Breast epithelium (tissue), 4 donors: ENCODE measurements at regions not wholly inside any gene's neighbourhood (a gene's known extent, or its start where the extent isn't known, plus 50 kb on each side); places are given as distances from the start of the nearest gene placed in this dataset.

Experiments
- DNase-seq, 2 donors: peaks; one replicate each; pipeline ENCODE4 v3.0.0-alpha.2; 2019; ENCODE audit warnings: low spot score in 2 of 2
- H3K27ac ChIP-seq, 2 donors: fragments of 200-600 bp; sonication (generic) in 1 of 2; one replicate each; pipeline ENCODE4 v1.5.1; 2016 to 2019; ENCODE audit warnings: mild to moderate bottlenecking in 1 of 2
- H3K27me3 ChIP-seq, 2 donors: fragments of 200-600 bp; sonication (generic) in 1 of 2; one replicate each; pipeline versions ENCODE4 v1.5.1 to v1.6.0; 2017 to 2019; ENCODE audit warnings: control low read depth in 1 of 2, mild to moderate bottlenecking in 1 of 2
- H3K36me3 ChIP-seq: fragments of 200-600 bp; one replicate; pipeline ENCODE4 v1.5.1; 2019
- H3K4me1 ChIP-seq, 2 donors: fragments of 200-600 bp; sonication (generic); one replicate each; pipeline ENCODE4 v1.5.1; 2016 to 2019; ENCODE audit warnings: control low read depth in 1 of 2
- H3K4me3 ChIP-seq, 3 donors: fragments of 200-600 bp; sonication (generic); 1 replicate in 2 of 3; 2 replicates in 1 of 3; pipeline ENCODE4 v1.5.1; 2016 to 2019; ENCODE audit warnings: mild to moderate bottlenecking in 3 of 3, moderate library complexity in 2 of 3
- H3K9me3 ChIP-seq, 2 donors: fragments of 200-600 bp; sonication (generic) in 1 of 2; one replicate each; pipeline ENCODE4 v1.5.1; 2016 to 2019; ENCODE audit warnings: control low read depth in 1 of 2
- POLR2A ChIP-seq: fragments of 450-650 bp; IDR thresholded peaks from one replicate; pipeline ENCODE4 v1.6.1; 2016; ENCODE audit warnings: antibody characterized with exemption, mild to moderate bottlenecking, moderate library complexity
- POLR2AphosphoS5 ChIP-seq, 3 donors: sonication (generic); formaldehyde crosslinking; IDR thresholded peaks; one replicate each; pipeline ENCODE4 v1.6.1; 2017; ENCODE audit warnings: antibody characterized with exemption in 3 of 3
- intact Hi-C: fragments of 100-400 bp; cut with DNase I; formaldehyde crosslinking; loops from one replicate; pipeline ENCODE4 v1.15.1; 2023; ENCODE audit warnings: low total_unique reads
- TF ChIP-seq, protein P1 (sequence below), 3 donors: fragments of 450-650 bp; IDR thresholded peaks; one replicate each; pipeline ENCODE4 v1.5.1; 2016 to 2017; ENCODE audit warnings: antibody characterized with exemption in 3 of 3, mild to moderate bottlenecking in 3 of 3, moderate library complexity in 3 of 3

GRCh38 chr10:55320187-55320700 lies 519.2 kb upstream of the PCDH15 start:
- TF ChIP-seq, protein P1, sequence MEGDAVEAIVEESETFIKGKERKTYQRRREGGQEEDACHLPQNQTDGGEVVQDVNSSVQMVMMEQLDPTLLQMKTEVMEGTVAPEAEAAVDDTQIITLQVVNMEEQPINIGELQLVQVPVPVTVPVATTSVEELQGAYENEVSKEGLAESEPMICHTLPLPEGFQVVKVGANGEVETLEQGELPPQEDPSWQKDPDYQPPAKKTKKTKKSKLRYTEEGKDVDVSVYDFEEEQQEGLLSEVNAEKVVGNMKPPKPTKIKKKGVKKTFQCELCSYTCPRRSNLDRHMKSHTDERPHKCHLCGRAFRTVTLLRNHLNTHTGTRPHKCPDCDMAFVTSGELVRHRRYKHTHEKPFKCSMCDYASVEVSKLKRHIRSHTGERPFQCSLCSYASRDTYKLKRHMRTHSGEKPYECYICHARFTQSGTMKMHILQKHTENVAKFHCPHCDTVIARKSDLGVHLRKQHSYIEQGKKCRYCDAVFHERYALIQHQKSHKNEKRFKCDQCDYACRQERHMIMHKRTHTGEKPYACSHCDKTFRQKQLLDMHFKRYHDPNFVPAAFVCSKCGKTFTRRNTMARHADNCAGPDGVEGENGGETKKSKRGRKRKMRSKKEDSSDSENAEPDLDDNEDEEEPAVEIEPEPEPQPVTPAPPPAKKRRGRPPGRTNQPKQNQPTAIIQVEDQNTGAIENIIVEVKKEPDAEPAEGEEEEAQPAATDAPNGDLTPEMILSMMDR (IDR thresholded peaks at IDR 0.05), result no peak
- TF ChIP-seq POLR2AphosphoS5 (IDR thresholded peaks at IDR 0.05), result no peak
- no peak for TF ChIP-seq POLR2A
- Histone ChIP-seq H3K9me3 (no peaks in the 10 kb centered on the region), H3K4me3 (no peak overlapping the region), H3K36me3 (no peaks in the 10 kb centered on the region), H3K27ac (no peak overlapping the region), H3K27me3 (no peaks in the 10 kb centered on the region), H3K4me1 (no peaks in the 10 kb centered on the region)
- intact Hi-C loops, result no loop called here
- no peak for DNase-seq

DNA sequence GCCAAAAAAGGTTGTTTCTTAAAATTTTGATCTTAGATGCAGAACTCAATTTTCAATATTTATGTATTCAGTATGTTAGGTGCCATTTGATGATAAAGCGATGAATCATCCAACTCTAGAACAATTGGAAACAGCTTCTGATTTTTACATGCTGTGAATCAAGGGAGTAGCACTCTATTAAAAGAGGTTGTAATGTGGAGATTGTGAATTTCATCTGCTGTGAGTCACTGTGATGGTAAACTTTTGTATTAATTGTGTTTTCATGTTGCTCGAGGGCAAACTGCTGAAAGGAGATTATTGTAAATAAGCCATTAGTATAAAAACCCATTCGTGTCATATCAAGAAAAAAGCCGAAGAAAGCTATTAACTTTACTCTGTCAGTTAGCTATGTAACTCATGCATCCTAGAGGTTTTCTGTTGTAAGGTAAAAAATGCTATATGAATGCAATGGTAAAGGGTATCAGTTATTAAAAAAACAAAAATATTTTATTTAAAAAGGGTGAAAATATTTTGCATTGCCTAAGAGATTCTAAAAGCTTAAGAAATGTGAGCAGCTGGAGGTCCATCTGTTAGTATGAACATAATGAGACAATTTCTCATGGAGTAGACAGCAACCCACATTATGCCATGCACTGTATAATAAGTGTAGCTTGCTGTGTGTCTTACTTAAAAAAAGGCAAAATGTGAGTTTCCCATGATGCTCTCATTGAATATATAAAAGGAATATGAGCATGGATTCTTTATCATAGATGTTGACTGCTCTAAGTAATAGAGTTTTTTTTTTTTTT lies 511.0 kb upstream of the PCDH15 start:
- H3K4me1 ChIP-seq, result no peaks in the 10 kb centered on the region
- H3K9me3 ChIP-seq, result no peaks in the 10 kb centered on the region
- H3K27ac ChIP-seq, result no peak overlapping the region
- DNase-seq, result no peak
- TF ChIP-seq, protein P1 (IDR thresholded peaks at IDR 0.05), result no peak
- no peak for TF ChIP-seq POLR2A
- no peak for TF ChIP-seq POLR2AphosphoS5 (IDR thresholded peaks at IDR 0.05)
- no peaks in the 10 kb centered on the region for H3K36me3 ChIP-seq
- no peak overlapping the region for H3K4me3 ChIP-seq
- intact Hi-C loops, result no loop called here
- H3K27me3 ChIP-seq, result no peaks in the 10 kb centered on the region

- Histone ChIP-seq H3K9me3 (no peaks in the 10 kb centered on the region), H3K36me3 (no peaks in the 10 kb centered on the region), H3K4me1 (no peaks in the 10 kb centered on the region), H3K4me3 (no peak overlapping the region), H3K27me3 (no peaks in the 10 kb centered on the region), H3K27ac (no peak overlapping the region)
- no peak for DNase-seq
- intact Hi-C loops, result no loop called here
- TF ChIP-seq POLR2AphosphoS5 (IDR thresholded peaks at IDR 0.05) (no peak), POLR2A (no peak)
- TF ChIP-seq, protein P1 (IDR thresholded peaks at IDR 0.05), result no peak
Measured at GRCh38 chr10:55310143-55310542, 509.1 kb upstream of the PCDH15 start.

GRCh38 chr10:55305285-55305684 lies 504.3 kb upstream of the PCDH15 start:
- no peak for DNase-seq
- H3K27me3 ChIP-seq, result no peaks in the 10 kb centered on the region
- intact Hi-C loops, result no loop called here
- H3K9me3 ChIP-seq, result no peaks in the 10 kb centered on the region
- H3K4me3 ChIP-seq, result no peak overlapping the region
- H3K4me1 ChIP-seq, result no peaks in the 10 kb centered on the region
- no peaks in the 10 kb centered on the region for H3K36me3 ChIP-seq
- H3K27ac ChIP-seq, result no peak overlapping the region
- TF ChIP-seq, protein P1 (IDR thresholded peaks at IDR 0.05), result no peak
- no peak for TF ChIP-seq POLR2A
- no peak for TF ChIP-seq POLR2AphosphoS5 (IDR thresholded peaks at IDR 0.05)

DNA sequence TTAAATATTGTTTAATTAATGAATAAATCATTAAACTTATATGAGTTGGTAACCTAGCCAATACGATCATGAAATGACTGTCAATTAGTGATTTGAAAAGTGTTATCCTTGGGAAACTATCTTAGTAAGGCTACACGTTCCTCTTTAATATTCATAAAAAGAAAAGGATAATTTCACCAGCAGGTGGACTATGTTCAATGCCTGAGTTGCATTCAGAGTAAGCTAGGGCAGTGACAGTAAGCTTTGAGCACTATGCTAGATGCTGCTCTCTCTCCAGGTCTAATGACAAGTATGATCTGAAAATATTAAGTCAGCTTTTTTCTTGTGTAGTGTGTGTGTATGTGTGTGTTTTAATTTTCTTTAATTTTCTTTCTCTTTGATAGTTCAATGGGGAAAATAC lies 486.3 kb upstream of the PCDH15 start:
- intact Hi-C loops, result no loop called here
- DNase-seq, result no peak
- Histone ChIP-seq H3K9me3 (peaks cover 0 to under 1% of the 10 kb centered on the region in 2 donors), H3K36me3 (no peaks in the 10 kb centered on the region), H3K4me1 (no peaks in the 10 kb centered on the region), H3K27ac (no peak overlapping the region), H3K27me3 (no peaks in the 10 kb centered on the region), H3K4me3 (no peak overlapping the region)
- TF ChIP-seq POLR2A, result no peak
- TF ChIP-seq, protein P1 (IDR thresholded peaks at IDR 0.05), result no peak
- no peak for TF ChIP-seq POLR2AphosphoS5 (IDR thresholded peaks at IDR 0.05)
